Neuron (in vitro differentiated cells): ENCODE measurements at regions not wholly inside any gene's neighbourhood (a gene's known extent, or its start where the extent isn't known, plus 50 kb on each side); places are given as distances from the start of the nearest gene placed in this dataset.

Experiments used
- H2AFZ ChIP-seq: one replicate; pipeline ENCODE4 v1.6.1; 2013; ENCODE audit warnings: low read depth, mild to moderate bottlenecking, inconsistent platforms, low read length, moderate library complexity
- H3K27me3 ChIP-seq: one replicate; pipeline ENCODE4 v1.6.1; 2013; ENCODE audit warnings: low read length; ENCODE audit not compliant: insufficient read depth
- H3K36me3 ChIP-seq: one replicate; pipeline ENCODE4 v1.6.1; 2013; ENCODE audit warnings: low read length; ENCODE audit not compliant: insufficient read depth
- H3K4me1 ChIP-seq: one replicate; pipeline ENCODE4 v1.6.1; 2013; ENCODE audit warnings: low read length; ENCODE audit not compliant: insufficient read depth
- H3K4me3 ChIP-seq: 2 replicates; pipeline ENCODE4 v1.5.1; 2013; ENCODE audit warnings: mild to moderate bottlenecking, low read length, moderate library complexity
- H3K9me3 ChIP-seq: one replicate; pipeline ENCODE4 v1.6.1; 2013; ENCODE audit warnings: low read length

GRCh38 chr2:36052819-36053218 is 302.8 kb upstream of the CRIM1 start:
- Histone ChIP-seq H2AFZ (no peak overlapping the region), H3K9me3 (no peaks in the 10 kb centered on the region), H3K27me3 (no peaks in the 10 kb centered on the region), H3K4me3 (no peak overlapping the region), H3K36me3 (no peaks in the 10 kb centered on the region), H3K4me1 (no peaks in the 10 kb centered on the region)

GRCh38 chr2:36044411-36044810 is 311.2 kb upstream of the CRIM1 start:
- no peaks in the 10 kb centered on the region for H3K4me1 ChIP-seq
- no peaks in the 10 kb centered on the region for H3K9me3 ChIP-seq
- no peak overlapping the region for H3K4me3 ChIP-seq
- no peaks in the 10 kb centered on the region for H3K36me3 ChIP-seq
- H2AFZ ChIP-seq: no peak overlapping the region
- H3K27me3 ChIP-seq: no peaks in the 10 kb centered on the region

GRCh38 chr2:36035137-36035536 is 320.4 kb upstream of the CRIM1 start:
- Histone ChIP-seq H3K4me3 (no peak overlapping the region), H2AFZ (no peak overlapping the region), H3K4me1 (no peaks in the 10 kb centered on the region), H3K27me3 (no peaks in the 10 kb centered on the region), H3K36me3 (no peaks in the 10 kb centered on the region), H3K9me3 (no peaks in the 10 kb centered on the region)

GRCh38 chr2:36032046-36032445 is 323.5 kb upstream of the CRIM1 start:
- Histone ChIP-seq H3K27me3 (no peaks in the 10 kb centered on the region), H3K4me3 (no peak overlapping the region), H2AFZ (no peak overlapping the region), H3K4me1 (peaks cover 10% of the 10 kb centered on the region), H3K36me3 (no peaks in the 10 kb centered on the region), H3K9me3 (no peaks in the 10 kb centered on the region)

GRCh38 chr2:36031471-36031870 is 324.1 kb upstream of the CRIM1 start:
- no peak overlapping the region for H2AFZ ChIP-seq
- no peaks in the 10 kb centered on the region for H3K9me3 ChIP-seq
- H3K4me1 ChIP-seq: peaks cover 10% of the 10 kb centered on the region
- H3K36me3 ChIP-seq: no peaks in the 10 kb centered on the region
- H3K27me3 ChIP-seq: no peaks in the 10 kb centered on the region
- no peak overlapping the region for H3K4me3 ChIP-seq

- Histone ChIP-seq H3K9me3 (no peaks in the 10 kb centered on the region), H3K36me3 (no peaks in the 10 kb centered on the region), H3K4me1 (peaks cover 10% of the 10 kb centered on the region), H3K27me3 (no peaks in the 10 kb centered on the region), H3K4me3 (no peak overlapping the region), H2AFZ (no peak overlapping the region)
Measured at GRCh38 chr2:36027616-36028015, 328.0 kb upstream of the CRIM1 start.

- Histone ChIP-seq H3K36me3 (no peaks in the 10 kb centered on the region), H3K27me3 (no peaks in the 10 kb centered on the region), H2AFZ (no peak overlapping the region), H3K4me3 (no peak overlapping the region), H3K9me3 (no peaks in the 10 kb centered on the region), H3K4me1 (peaks cover 3% of the 10 kb centered on the region)
Measured at GRCh38 chr2:36013064-36013463, 342.5 kb upstream of the CRIM1 start.

- Histone ChIP-seq H2AFZ (no peak overlapping the region), H3K9me3 (no peaks in the 10 kb centered on the region), H3K27me3 (no peaks in the 10 kb centered on the region), H3K36me3 (no peaks in the 10 kb centered on the region), H3K4me3 (no peak overlapping the region), H3K4me1 (peaks cover 3% of the 10 kb centered on the region)
Measured at GRCh38 chr2:36006444-36006843, 349.1 kb upstream of the CRIM1 start.

- no peak overlapping the region for H3K4me3 ChIP-seq
- no peaks in the 10 kb centered on the region for H3K4me1 ChIP-seq
- H3K36me3 ChIP-seq: no peaks in the 10 kb centered on the region
- H3K27me3 ChIP-seq: no peaks in the 10 kb centered on the region
- no peaks in the 10 kb centered on the region for H3K9me3 ChIP-seq
- H2AFZ ChIP-seq: no peak overlapping the region
Measured at GRCh38 chr2:36002941-36003340, 352.6 kb upstream of the CRIM1 start.

- no peaks in the 10 kb centered on the region for H3K27me3 ChIP-seq
- H3K4me1 ChIP-seq: no peaks in the 10 kb centered on the region
- no peak overlapping the region for H2AFZ ChIP-seq
- no peaks in the 10 kb centered on the region for H3K36me3 ChIP-seq
- no peak overlapping the region for H3K4me3 ChIP-seq
- H3K9me3 ChIP-seq: no peaks in the 10 kb centered on the region
Measured at GRCh38 chr2:35997488-35997887, 358.1 kb upstream of the CRIM1 start.

GRCh38 chr2:35989503-35989902 is 366.1 kb upstream of the CRIM1 start:
- Histone ChIP-seq H3K9me3 (no peaks in the 10 kb centered on the region), H3K27me3 (no peaks in the 10 kb centered on the region), H3K4me3 (no peak overlapping the region), H3K4me1 (no peaks in the 10 kb centered on the region), H3K36me3 (no peaks in the 10 kb centered on the region), H2AFZ (no peak overlapping the region)

GRCh38 chr2:35989040-35989439 is 366.5 kb upstream of the CRIM1 start:
- Histone ChIP-seq H2AFZ (no peak overlapping the region), H3K4me3 (no peak overlapping the region), H3K4me1 (no peaks in the 10 kb centered on the region), H3K36me3 (no peaks in the 10 kb centered on the region), H3K9me3 (no peaks in the 10 kb centered on the region), H3K27me3 (no peaks in the 10 kb centered on the region)

GRCh38 chr2:35986871-35987270 is 368.7 kb upstream of the CRIM1 start:
- Histone ChIP-seq H3K9me3 (no peaks in the 10 kb centered on the region), H3K27me3 (no peaks in the 10 kb centered on the region), H3K36me3 (no peaks in the 10 kb centered on the region), H3K4me3 (no peak overlapping the region), H2AFZ (no peak overlapping the region), H3K4me1 (no peaks in the 10 kb centered on the region)

GRCh38 chr2:35978218-35978617 is 377.4 kb upstream of the CRIM1 start:
- Histone ChIP-seq H3K9me3 (no peaks in the 10 kb centered on the region), H3K4me1 (no peaks in the 10 kb centered on the region), H3K36me3 (no peaks in the 10 kb centered on the region), H2AFZ (no peak overlapping the region), H3K27me3 (no peaks in the 10 kb centered on the region), H3K4me3 (no peak overlapping the region)
